PFSK-1 (cell line): ENCODE measurements at regions not wholly inside any gene's neighbourhood (a gene's known extent, or its start where the extent isn't known, plus 50 kb on each side); places are given as distances from the start of the nearest gene placed in this dataset.

Experiments used
- FOXP2 ChIP-seq: optimal IDR thresholded peaks from 2 replicates; pipeline ENCODE3; 2011; ENCODE audit warnings: borderline replicate concordance, control low read depth, inconsistent platforms; ENCODE audit not compliant: insufficient read depth; ENCODE audit errors: extremely low read length, extremely low read depth
- POLR2AphosphoS5 ChIP-seq: IDR thresholded peaks from 2 replicates; pipeline ENCODE4 v1.6.1; 2012; ENCODE audit warnings: low read depth, mild to moderate bottlenecking, control low read depth, low read length, moderate library complexity
- REST ChIP-seq, 2 experiments: IDR thresholded peaks; 2 replicates each; pipeline versions ENCODE4 v1.6.1 to v1.8.0; 2011 to 2012; ENCODE audit warnings: low read depth in 2 of 2, low read length in 2 of 2, control low read depth in 1 of 2, inconsistent platforms in 1 of 2, mild to moderate bottlenecking in 1 of 2, moderate library complexity in 1 of 2; ENCODE audit not compliant: insufficient read depth in 1 of 2
- SIN3A ChIP-seq: IDR thresholded peaks from 2 replicates; pipeline ENCODE4 v1.6.1; 2012; ENCODE audit warnings: mild to moderate bottlenecking, low read length, moderate library complexity, borderline replicate concordance; ENCODE audit not compliant: insufficient read depth
- TAF1 ChIP-seq: IDR thresholded peaks from 2 replicates; pipeline ENCODE4 v1.6.1; 2012; ENCODE audit warnings: low read length, control low read depth, borderline replicate concordance; ENCODE audit not compliant: insufficient read depth

GRCh38 chr5:74394916-74395880 is 245.3 kb downstream of the ENC1 start:
- TF ChIP-seq REST (IDR thresholded peaks at IDR 0.05; ENCODE audit: insufficient read depth in 1 of 2, low read depth in 2 of 2, low read length in 2 of 2) (no peak), SIN3A (no peak), TAF1 (no peak), POLR2AphosphoS5 (no peak)

GRCh38 chr5:74394528-74394915 is 246.0 kb downstream of the ENC1 start:
- TF ChIP-seq TAF1 = no peak
- TF ChIP-seq FOXP2 = no peak
- TF ChIP-seq SIN3A = no peak
- no peak for TF ChIP-seq POLR2AphosphoS5
- TF ChIP-seq REST (IDR thresholded peaks at IDR 0.05; ENCODE audit: insufficient read depth in 1 of 2, low read depth in 2 of 2, low read length in 2 of 2) = no peak

GRCh38 chr5:74393943-74394342 is 246.6 kb downstream of the ENC1 start:
- TF ChIP-seq SIN3A (no peak), FOXP2 (no peak), REST (IDR thresholded peaks at IDR 0.05; ENCODE audit: insufficient read depth in 1 of 2, low read depth in 2 of 2, low read length in 2 of 2) (no peak), TAF1 (no peak), POLR2AphosphoS5 (no peak)

- TF ChIP-seq REST (IDR thresholded peaks at IDR 0.05; ENCODE audit: insufficient read depth in 1 of 2, low read depth in 2 of 2, low read length in 2 of 2) (no peak), POLR2AphosphoS5 (no peak), TAF1 (no peak), FOXP2 (no peak), SIN3A (no peak)
Observed at GRCh38 chr5:74392711-74393351, 247.7 kb downstream of the ENC1 start.
